T-helper 1 cell treated with Interleukin-12 subunit alpha and Interleukin-12 subunit beta and Interleukin-4 antibody, amounts not matched to agents 30 ng/mL and 1 ng/mL, for 36 hours (primary cell): ENCODE measurements at regions not wholly inside any gene's neighbourhood (a gene's known extent, or its start where the extent isn't known, plus 50 kb on each side); places are given as distances from the start of the nearest gene placed in this dataset.
"Not testable (repeated sequence)": the region's sequence is repeated elsewhere in the genome, so short reads cannot be mapped to it uniquely, and the experiment has no call there.

ENCODE experiments used
- intact Hi-C: fragments of 100-400 bp; cut with micrococcal nuclease; formaldehyde crosslinking; loops from one replicate; pipeline ENCODE4 v1.15.1; 2024

DNA sequence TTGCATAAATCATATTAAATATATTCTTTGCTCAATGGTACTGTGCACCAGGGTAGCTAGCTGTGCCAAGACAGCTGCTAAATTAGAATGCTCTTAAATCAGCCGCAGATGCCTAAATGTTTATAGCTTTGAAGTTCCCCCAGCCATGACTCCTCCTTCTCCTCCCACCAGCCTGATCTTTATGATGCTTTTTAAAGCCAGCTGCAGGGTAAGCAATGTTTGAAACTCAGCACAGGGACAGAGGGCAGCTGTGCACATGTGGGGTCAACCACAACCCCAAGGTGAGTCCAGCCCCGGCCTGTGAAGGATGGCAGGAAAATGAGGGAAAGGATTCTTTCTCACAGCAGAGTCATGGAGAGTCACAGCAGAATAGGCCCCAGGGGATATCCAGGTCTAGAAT lies 635.7 kb downstream of the UQCRFS1 start:
- intact Hi-C loops = no loop called here

DNA sequence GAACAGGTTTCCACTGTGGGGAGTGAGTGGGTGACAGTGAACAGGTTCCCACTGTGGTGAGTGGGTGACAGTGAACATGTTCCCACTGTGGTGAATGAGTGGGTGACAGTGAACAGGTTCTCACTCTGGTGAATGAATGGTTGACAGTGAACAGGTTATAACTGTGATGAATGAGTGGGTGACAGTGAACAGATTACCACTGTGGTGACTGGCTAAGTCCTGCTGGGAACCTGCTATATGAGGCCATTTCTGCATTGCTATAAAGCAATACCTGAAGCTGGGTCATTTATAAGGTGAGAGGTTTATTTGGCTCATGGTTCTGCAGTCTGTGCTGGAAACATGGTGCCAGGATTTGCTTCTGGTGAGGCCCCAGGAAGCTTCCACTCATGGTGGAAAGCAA lies 637.1 kb downstream of the UQCRFS1 start:
- intact Hi-C loops = no loop called here

DNA sequence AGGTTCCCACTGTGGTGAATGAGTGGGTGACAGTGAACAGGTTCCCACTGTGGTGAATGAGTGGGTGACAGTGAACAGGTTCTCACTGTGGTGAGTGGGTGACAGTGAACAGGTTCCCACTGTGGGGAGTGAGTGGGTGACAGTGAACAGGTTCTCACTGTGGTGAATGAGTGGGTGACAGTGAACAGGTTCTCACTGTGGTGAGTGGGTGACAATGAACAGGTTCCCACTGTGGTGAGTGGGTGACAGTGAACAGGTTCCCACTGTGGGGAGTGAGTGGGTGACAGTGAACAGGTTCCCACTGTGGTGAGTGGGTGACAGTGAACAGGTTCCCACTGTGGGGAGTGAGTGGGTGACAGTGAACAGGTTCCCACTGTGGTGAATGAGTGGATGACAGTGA lies 637.6 kb downstream of the UQCRFS1 start:
- intact Hi-C loops = not testable (repeated sequence)

DNA sequence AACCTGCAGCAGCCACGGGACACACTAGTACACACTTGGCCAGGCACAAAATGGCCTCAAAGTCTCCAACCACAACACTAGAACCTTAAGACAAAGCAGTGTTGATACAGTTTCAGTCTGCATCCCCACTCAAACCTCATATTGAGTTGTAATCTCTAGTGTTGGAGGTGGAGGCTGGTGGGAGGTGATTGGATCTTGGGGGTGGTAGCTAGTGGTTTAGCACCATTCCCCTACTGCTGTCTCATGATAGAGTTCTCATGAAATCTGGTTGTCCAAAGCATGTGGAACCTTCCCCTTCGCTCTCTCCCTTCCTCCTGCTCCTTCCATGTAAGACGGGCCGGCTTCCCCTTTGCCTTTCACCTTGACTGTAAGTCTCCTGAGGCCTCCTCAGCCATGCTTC lies 638.7 kb downstream of the UQCRFS1 start:
- intact Hi-C loops = no loop called here

DNA sequence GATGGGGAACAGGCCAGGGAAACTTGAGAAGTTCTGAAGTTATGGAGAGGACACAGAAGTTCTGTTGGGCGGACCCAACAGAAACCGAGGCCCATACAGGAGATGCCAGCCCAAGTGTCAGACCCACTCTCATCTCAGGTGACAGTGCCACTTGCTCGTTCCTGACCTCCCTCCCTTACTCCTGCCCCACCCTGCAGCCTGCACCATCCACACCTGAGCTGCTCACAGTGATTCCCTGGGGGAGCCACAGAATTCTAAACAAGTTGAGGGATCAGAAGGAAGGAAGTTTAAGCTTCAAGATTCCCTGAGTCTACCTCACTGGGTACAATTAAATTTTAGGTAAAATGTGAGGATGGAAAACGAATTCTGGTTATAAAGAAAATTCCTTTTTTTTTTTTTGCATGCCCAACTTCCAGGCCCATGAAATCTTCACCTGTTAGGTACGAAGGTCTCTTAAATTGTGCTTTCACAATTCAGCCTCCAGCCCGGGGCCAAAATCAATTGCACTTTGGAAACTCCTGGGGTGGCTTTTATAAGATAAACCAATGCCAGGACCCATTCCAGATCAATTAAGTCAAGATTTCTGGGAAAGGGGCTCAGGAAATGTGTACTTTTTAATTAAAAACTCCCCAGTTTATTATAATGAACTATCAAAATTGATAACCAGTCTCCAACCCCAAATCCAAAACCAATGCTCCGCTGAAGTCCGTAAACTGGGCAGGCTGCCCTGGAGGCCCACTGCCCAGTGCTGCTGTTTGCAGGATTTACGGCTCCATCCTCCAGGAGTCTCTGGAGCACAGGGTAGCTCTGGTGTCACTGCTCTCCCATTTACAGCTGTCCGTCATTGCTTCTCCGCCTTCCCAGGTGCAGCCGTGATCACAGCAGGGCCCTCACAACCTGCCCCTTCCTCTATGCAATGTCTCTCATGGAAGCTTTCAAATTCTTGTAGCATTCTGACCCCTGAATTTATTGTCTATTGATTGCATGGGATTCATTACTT lies 643.5 kb downstream of the UQCRFS1 start:
- intact Hi-C loops = no loop called here

DNA sequence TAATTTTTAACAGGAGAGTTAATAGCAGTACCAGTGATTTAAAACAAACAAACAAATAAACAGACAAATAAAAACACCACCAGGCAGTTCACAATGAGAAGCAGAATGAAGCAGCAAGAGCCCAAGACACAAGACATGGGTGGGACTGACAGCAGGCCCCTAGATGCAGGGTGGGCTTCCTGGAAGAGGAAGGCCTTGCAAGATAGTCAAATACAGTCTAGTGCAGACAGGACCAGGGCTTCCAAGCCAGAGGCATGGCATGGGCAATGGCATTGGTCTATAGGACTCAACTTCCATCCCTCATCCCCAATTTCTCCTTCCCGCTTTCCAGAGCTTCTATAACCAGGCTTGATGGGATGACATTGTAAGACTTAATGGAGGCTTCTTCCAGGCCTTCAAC lies 645.1 kb downstream of the UQCRFS1 start:
- intact Hi-C loops = no loop called here

DNA sequence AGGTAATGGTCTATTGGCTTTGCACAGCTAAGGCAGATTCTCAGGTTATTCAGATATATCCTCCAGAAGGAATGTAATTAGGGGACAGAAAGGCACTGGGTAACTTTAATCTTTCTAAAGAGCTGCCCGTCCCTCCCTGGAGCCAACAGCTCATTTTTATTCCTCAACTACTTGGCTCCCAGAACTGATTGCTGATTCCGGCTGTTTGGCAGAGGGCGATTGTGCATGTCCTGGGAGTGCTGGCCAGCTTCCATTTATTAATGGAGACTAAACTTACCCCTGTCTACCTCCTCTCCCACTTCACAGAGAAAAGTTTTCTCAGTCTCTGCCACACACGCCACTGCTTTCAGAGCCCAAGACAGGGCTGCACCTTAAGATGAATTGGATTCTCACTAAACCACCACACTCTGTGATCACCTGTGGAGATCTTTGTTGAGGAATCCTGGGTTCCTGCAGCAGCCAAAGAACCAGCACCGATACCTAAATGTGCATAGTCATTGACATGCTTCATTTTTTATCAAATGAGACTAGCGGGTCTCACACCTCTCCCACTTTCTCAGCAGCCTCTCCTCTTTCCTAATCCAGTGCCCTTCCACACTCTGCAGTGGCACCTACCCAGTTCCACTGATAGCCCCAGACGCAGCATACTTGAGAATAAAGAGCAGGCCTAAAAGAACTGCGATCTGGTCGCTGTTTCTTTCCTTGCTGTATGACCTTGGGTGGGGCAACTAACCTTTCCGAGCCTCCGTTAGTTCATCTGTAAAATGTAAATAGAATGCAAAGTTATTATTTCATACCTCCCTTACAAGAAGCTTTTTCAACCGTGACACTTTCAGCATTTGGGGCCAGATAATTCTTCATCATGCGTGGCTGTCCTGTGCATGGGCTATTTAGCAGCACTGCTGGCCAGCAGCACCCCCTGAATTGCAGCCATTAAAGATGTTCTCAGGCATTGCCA lies 648.7 kb downstream of the UQCRFS1 start:
- intact Hi-C loops = no loop called here

DNA sequence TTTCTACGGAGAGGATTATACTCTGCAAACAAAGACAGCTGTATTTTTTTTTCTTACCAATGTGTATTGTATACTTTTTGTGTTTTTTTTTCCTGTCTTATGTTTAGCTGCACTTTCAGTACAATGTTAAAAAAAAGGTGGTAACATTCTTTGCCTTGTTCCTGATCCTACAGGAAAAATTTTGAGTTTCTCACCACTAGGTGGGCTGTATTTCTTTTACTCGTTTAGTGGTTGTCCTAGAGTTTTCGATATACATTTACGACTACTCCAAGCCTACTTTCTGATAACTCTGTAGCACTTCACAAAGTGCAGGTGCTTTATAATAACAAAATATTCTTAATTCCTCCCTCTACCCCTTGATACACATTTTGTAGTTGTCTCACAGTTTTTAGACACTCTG lies 652.2 kb downstream of the UQCRFS1 start:
- intact Hi-C loops = no loop called here

DNA sequence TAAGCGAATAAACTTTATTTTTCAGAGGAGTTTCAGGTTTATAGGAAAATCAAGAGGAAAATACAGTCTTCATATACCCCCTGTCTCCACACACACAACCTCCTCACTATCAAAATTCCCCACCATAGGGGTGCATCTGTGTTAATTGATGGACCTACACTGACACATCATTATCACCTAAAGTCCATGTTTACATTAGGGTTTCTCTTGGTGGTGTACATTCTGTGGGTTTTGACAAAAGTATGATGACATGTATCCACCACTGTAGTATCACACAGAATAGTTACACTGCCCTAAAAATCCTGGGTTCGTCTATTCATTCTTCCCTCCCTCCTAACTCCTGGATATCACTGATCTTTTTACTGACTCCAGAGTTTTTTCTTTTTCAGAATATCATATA lies 654.2 kb downstream of the UQCRFS1 start:
- intact Hi-C loops = no loop called here

DNA sequence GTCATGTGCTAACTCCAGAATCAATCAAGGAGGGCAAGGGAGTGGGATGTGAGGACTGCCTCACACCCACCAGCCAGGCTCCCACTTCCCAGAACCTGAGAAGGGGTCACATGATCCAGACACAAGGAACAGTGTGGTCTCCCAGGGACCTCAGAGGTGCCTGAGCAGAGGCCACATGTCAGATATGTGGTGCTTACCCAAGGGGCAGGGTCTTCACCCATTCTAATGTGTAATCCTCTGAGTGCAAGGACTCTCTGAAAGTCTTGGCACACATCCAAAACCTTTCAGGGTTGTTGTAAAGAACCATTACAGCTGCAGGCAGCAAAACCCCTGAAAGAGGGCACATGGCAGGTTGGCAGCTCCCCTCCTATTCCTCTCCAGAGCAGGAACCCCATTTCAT lies 656.6 kb downstream of the UQCRFS1 start:
- intact Hi-C loops = no loop called here

DNA sequence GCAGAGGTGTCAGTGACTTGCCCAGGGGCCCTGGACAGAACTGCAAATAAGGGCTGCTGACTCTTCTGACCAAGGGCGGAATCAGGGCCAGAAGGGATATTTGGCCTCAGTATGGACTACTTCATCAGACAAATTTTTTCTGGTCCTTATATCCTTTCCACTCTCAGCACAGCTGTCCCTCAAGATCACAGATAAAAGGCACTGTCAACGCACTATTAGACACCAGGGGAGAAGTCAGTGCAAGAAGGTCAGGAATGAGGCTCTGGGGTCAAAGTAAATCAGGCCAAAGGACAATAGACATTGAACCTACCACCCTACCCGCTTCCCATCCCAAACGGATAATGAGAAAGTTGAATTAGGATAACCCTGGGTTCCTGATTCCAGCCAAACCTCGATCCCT lies 657.6 kb downstream of the UQCRFS1 start:
- intact Hi-C loops = no loop called here

DNA sequence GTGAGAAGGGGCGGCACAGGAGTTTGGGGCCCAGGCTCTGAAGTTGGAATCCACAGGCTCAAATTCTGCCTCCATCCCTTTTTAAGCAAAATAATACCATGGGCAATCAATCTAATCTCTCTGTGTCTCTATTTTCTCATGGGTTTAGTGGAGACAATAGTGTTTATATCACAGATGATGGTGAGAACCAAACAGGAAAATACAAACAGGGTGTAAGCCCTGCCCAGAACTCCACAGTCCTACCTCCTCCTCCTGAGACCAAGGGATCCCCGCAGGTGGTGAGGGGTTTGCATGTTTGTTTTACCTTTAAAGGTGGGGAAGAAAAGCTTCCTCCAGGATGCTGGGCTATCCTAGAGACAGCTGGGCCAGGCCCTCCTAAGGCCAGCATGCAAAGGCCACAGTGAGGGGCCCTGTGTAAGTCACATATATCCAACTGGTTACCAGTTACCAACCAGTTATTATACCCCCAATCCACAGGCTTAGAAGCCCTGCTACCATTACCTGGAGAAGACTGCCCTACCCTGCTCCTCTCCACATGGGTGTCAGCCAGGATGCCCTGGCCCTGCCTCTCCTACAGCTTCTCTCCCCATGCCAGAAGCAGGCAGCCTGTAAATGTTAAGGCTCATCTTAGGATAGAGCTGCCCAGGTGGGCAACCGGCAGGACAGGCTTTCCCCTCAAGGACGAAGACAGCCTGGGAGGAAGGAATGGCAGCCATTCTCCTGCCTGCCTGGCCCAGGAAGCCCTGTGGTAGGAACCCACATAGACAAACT lies 658.4 kb downstream of the UQCRFS1 start:
- intact Hi-C loops = loop anchor here (5.0 kb wide), 1 partner anchor 162 kb away; no protein-coding TSS in a partner anchor

DNA sequence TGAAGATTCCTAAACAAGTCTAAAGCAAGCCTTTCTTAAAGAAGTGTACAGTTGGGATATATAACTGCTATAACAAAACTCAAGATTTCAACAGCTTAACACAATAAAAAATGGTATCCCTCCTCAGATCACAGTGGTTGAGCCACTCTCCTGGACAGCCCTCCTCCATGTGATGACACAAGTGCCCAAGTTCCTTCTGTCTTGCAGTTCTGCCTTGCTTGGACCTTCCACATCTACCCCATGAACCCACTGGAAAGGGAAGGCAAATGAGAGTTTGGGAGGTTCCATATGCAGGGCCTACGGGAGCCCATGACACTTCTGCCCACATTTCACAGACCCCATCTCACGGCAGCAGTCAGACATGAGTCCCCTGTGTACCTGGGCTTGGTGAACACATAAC lies 659.2 kb downstream of the UQCRFS1 start:
- intact Hi-C loops = loop anchor here (5.0 kb wide), 1 partner anchor 161 kb away; no protein-coding TSS in a partner anchor

DNA sequence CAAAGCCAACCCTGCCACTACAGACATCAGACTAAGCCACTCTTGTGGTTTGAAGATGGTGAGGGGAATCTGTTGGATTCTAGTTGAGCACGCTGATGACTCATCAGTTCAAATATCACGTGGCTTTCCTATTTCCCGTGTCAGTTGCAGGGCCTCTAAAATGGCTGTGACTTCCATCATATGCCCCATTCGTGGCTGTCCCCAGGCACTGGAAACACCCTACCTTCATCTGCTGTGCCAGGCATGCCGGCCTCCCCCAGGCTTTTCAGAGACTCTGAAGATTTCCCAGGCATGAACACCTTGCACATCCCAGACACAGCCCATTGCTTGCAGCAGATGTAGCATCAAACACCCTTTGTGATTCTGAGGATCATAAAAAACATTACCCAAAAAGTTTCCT lies 659.9 kb downstream of the UQCRFS1 start:
- intact Hi-C loops = loop anchor here (5.0 kb wide), 1 partner anchor 161 kb away; no protein-coding TSS in a partner anchor

DNA sequence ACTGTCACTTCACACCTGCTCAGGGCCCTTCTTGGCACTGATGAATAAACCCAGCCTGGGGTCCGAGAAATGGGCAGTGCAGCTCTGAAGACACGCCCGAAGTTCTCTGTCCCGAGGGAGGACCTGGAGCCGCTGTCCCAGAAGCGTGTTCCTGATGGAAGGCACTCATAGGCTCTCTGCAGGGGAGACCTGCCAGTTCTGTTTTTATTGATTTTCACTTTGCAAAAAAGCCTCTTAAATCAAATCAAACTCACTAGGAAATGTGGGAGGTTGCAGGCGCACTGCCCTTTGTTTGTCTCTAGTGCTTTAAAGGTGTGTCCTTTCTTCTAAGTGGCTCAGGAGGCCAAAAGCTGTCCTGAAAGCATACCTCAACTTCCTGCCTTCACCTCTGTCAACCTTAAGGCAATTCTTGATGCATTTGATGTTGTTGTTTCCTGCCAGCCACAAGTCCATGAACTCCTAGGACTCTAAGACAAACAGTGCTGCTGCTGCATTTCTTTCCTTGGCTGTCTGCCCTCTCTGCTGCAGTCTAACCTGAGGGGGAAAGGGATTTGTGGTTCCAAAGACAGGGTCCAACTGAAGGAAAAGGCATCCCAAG lies 663.2 kb downstream of the UQCRFS1 start:
- intact Hi-C loops = loop anchor here (5.0 kb wide), 1 partner anchor 157 kb away; no protein-coding TSS in a partner anchor

DNA sequence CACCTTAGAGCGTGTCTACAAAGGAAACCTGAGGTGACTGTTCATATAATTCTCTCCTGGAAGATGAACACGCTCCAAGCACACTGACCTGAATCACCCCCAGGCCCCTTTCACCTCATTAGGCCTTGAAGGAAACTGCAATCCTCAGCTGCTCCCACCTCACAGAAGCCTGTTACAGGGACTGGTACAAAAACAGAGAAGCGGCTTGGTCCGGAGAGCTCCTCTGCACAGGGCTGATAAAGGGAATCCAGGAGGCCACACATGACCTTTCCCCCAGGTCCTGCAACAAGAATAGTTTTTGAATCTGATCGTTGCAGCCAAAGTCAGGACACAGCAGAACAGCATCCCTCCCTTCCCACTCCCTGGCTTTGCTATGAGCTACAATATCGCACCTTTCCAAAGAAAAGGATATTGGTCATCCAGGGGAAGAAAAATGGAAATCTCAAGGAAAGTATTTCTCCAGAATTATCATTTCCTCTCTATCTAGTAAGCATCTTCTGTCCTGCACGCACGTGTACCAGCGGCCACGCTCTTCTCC lies 666.7 kb downstream of the UQCRFS1 start:
- intact Hi-C loops = no loop called here

DNA sequence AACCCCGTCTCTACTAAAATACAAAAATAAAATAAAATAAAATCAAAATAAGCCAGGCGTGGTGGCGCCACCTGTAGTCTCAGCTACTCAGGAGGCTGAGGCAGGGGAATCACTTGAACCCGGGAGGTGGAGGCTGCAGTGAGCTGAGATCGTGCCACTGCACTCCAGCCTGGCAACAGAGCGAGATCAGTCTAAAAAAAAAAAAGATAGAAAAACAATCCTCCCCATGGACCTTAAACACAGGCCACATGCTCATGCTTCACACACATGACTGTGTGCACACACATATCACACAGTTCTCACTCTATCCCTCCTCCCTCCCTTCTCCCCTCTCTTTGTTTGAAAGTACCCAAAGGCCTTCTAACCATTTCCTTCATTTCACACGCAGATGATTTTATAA lies 667.6 kb downstream of the UQCRFS1 start:
- intact Hi-C loops = not testable (repeated sequence)

DNA sequence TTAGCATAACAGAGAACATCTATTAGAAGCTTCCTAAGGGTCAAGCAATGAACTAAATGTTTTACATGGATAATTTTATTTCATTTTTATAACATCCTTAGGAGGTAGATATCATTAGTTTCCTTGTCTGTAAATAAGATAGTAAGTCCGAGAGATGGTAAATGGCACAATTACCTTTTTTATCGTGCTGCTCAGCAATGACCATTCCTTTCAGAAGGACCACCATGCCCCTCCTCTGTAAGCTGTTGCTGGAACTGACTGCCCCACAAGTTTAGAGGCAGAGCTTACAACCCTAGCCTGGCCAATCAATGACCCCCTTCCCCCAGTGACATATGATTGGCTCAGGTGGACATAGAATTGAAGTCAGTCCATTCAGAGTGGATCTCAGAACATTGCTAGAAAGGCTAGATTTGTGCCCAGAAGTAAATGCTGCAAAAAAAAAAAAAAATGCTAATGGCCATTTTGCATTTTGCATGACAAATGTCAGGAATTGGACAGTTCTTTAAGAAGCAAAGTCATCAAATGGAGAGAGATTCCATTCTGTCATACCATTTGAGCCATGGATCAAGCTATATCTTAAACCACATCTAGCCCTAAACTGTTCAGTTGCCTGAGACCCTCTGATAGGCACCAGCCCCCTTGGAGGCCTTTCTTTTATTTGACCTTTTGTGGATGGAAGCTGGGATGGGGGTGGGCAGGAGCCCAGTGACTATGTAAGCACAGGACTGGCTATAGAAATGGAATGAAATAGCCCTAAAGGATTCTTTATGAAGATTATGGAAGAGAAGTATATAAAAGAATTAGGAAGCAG lies 668.3 kb downstream of the UQCRFS1 start:
- intact Hi-C loops = no loop called here

DNA sequence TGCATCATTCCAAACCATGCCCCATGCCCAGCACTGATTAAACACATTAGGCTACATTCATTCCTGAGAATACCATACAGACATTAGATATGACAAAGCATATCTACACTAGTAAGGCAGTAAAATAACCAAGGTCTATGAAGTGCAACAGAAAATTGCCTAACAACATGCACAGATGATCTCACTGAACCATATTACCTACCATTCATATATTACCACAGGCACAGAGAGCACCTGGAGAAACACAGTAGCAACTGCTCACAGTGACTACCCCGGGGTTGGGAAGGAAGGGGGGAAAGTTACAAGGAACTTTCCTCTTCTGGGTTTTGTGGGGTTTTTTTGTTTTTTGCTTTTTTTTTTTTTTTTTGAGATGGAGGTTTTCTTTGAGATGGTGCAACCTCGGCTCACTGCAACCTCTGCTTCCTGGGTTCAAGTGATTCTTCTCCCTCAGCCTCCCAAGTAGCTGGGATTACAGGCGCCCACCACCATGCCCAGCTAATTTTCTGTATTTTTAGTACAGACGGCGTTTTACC lies 669.6 kb downstream of the UQCRFS1 start:
- intact Hi-C loops = no loop called here
